ENCODE measurements at regions not wholly inside any gene's neighbourhood (a gene's known extent, or its start where the extent isn't known, plus 50 kb on each side); places are given as distances from the start of the nearest gene placed in this dataset.

DNA sequence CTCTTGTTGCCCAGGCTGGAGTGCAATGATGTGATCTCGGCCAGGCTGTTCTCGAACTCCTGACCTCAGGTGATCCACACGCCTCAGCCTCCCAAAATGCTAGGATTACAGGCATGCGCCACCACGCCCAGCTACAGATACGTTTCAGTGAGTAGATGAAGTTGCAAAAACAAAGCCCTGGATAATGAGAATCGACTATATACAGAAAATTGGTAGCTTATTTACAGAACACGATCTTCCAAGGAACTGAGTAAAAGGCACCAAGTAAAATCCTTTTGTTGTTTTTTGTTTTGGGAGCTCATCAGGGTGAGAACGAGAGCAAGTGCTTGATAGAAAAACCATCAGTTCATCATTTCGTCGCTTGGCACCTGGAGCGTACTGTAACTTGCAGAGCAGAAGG, 62.8 kb downstream of the MYCN start:
- TF ChIP-seq MAFK (IDR thresholded peaks at IDR 0.05; ENCODE audit: low read depth, low read length) (no peak), RFX5 (IDR thresholded peaks at IDR 0.05; ENCODE audit: low read depth, low read length) (no peak), RAD21 (IDR thresholded peaks at IDR 0.05; ENCODE audit: low read length) (no peak), POLR2A (IDR thresholded peaks at IDR 0.05; ENCODE audit: low read depth, low read length) (no peak), CEBPB (IDR thresholded peaks at IDR 0.05; ENCODE audit: low read depth, low read length) (no peak), NFE2L2 (IDR thresholded peaks at IDR 0.05; ENCODE audit: low read depth, low read length) (no peak)
- TF ChIP-seq, protein P1, sequence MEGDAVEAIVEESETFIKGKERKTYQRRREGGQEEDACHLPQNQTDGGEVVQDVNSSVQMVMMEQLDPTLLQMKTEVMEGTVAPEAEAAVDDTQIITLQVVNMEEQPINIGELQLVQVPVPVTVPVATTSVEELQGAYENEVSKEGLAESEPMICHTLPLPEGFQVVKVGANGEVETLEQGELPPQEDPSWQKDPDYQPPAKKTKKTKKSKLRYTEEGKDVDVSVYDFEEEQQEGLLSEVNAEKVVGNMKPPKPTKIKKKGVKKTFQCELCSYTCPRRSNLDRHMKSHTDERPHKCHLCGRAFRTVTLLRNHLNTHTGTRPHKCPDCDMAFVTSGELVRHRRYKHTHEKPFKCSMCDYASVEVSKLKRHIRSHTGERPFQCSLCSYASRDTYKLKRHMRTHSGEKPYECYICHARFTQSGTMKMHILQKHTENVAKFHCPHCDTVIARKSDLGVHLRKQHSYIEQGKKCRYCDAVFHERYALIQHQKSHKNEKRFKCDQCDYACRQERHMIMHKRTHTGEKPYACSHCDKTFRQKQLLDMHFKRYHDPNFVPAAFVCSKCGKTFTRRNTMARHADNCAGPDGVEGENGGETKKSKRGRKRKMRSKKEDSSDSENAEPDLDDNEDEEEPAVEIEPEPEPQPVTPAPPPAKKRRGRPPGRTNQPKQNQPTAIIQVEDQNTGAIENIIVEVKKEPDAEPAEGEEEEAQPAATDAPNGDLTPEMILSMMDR (conservative IDR thresholded peaks at IDR 0.05; ENCODE audit: low read depth, low read length), result no peak

Data from IMR-90 (cell line).